Prostate gland (tissue), 2 donors: ENCODE measurements at regions not wholly inside any gene's neighbourhood (a gene's known extent, or its start where the extent isn't known, plus 50 kb on each side); places are given as distances from the start of the nearest gene placed in this dataset.

Experiments used
- DNase-seq: peaks from one replicate; pipeline ENCODE4 v3.0.0-alpha.2; 2019; ENCODE audit warnings: low spot score
- H3K27ac ChIP-seq, 2 donors: fragments of 200-600 bp; sonication (generic); 2 replicates each; pipeline ENCODE4 v1.5.1; 2017 to 2019
- H3K27me3 ChIP-seq: fragments of 200-600 bp; sonication (generic); replicated peaks from 2 replicates; pipeline ENCODE4 v1.5.1; 2019; ENCODE audit not compliant: insufficient read depth
- H3K36me3 ChIP-seq, 2 donors: fragments of 200-600 bp; sonication (generic); 1 replicate in 1 of 2; 2 replicates in 1 of 2; pipeline versions ENCODE4 v1.5.1 to v1.8.1; 2017 to 2019
- H3K4me1 ChIP-seq: fragments of 200-600 bp; sonication (generic); replicated peaks from 2 replicates; pipeline ENCODE4 v1.5.1; 2019
- H3K4me3 ChIP-seq, 2 donors: fragments of 200-600 bp; sonication (generic); 2 replicates each; pipeline ENCODE4 v1.5.1; 2017 to 2019
- H3K9me3 ChIP-seq: fragments of 200-600 bp; sonication (generic); 2 replicates; pipeline ENCODE4 v1.5.1; 2017
- CTCF ChIP-seq, 4 experiments: fragments of 200-600 bp in 2 of 4; fragments of 450-650 bp in 2 of 4; sonication (generic) in 2 of 4; IDR thresholded peaks; 1 replicate in 3 of 4; 2 replicates in 1 of 4; pipeline ENCODE4 v1.5.1; 2016 to 2019; ENCODE audit warnings: antibody characterized with exemption in 4 of 4, mild to moderate bottlenecking in 2 of 4, moderate library complexity in 2 of 4
- POLR2A ChIP-seq: fragments of 450-650 bp; IDR thresholded peaks from one replicate; pipeline ENCODE4 v1.6.1; 2016; ENCODE audit warnings: antibody characterized with exemption, mild to moderate bottlenecking
- POLR2AphosphoS5 ChIP-seq: sonication (generic); formaldehyde crosslinking; IDR thresholded peaks from one replicate; pipeline ENCODE4 v1.6.1; 2017; ENCODE audit warnings: antibody characterized with exemption
- WGBS: methylation state at CpG from one replicate; pipeline ENCODE4 v1.1.5; 2018; 5-methylcytosine and 5-hydroxymethylcytosine counted together
- intact Hi-C: fragments of 100-400 bp; cut with DNase I; formaldehyde crosslinking; loops from one replicate; pipeline ENCODE4 v1.14.2; 2022

- H3K4me1 ChIP-seq = no peaks in the 10 kb centered on the region
- no peaks in the 10 kb centered on the region for H3K27me3 ChIP-seq
- no peak for DNase-seq
- no peak overlapping the region for H3K4me3 ChIP-seq
- no peak overlapping the region for H3K27ac ChIP-seq
- WGBS = 70% methylated on average over 1 of the region's 1 CpG
- intact Hi-C loops = no loop called here
- TF ChIP-seq CTCF (IDR thresholded peaks at IDR 0.05) = no peak
- no peak for TF ChIP-seq POLR2A
- no peak for TF ChIP-seq POLR2AphosphoS5
- H3K36me3 ChIP-seq = no peaks in the 10 kb centered on the region
- no peaks in the 10 kb centered on the region for H3K9me3 ChIP-seq
These were observed 349.7 kb upstream of the SEMA3C start for GRCh38 chr7:81268551-81268950.

DNA sequence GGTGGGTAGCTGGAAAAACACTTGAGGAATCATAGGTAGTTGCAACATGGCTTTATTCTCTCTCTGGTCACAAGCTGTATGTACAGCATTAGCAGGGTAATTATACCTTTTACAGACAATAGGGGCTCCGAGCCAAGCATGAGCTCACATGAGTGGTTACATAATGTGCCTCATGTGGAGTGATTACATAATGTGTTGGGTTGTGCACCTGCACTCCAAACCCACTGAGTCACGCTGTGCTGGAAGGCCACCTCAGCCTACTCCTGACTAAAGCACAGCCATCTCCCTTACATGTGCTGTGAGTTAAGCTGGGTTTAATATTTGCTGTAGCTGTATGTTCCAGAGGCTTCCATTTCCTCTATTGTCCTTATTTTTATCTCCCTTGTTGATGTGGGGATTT lies 348.7 kb upstream of the SEMA3C start:
- DNase-seq = no peak
- intact Hi-C loops = no loop called here
- Histone ChIP-seq H3K36me3 (no peaks in the 10 kb centered on the region), H3K4me3 (no peak overlapping the region), H3K9me3 (no peaks in the 10 kb centered on the region), H3K27me3 (no peaks in the 10 kb centered on the region), H3K4me1 (no peaks in the 10 kb centered on the region), H3K27ac (no peak overlapping the region)
- no peak for TF ChIP-seq POLR2A
- TF ChIP-seq POLR2AphosphoS5 = no peak
- TF ChIP-seq CTCF (IDR thresholded peaks at IDR 0.05) = no peak
- 61% methylated on average over 2 of the region's 2 CpGs for WGBS

GRCh38 chr7:81264116-81264515 lies 345.3 kb upstream of the SEMA3C start:
- no peak for DNase-seq
- intact Hi-C loops = no loop called here
- H3K4me1 ChIP-seq = no peaks in the 10 kb centered on the region
- H3K27me3 ChIP-seq = no peaks in the 10 kb centered on the region
- TF ChIP-seq POLR2A = no peak
- TF ChIP-seq POLR2AphosphoS5 = no peak
- TF ChIP-seq CTCF (IDR thresholded peaks at IDR 0.05) = no peak
- no peak overlapping the region for H3K4me3 ChIP-seq
- no peaks in the 10 kb centered on the region for H3K36me3 ChIP-seq
- H3K27ac ChIP-seq = no peak overlapping the region
- H3K9me3 ChIP-seq = no peaks in the 10 kb centered on the region

- intact Hi-C loops = no loop called here
- Histone ChIP-seq H3K4me3 (no peak overlapping the region), H3K27ac (no peak overlapping the region), H3K36me3 (no peaks in the 10 kb centered on the region), H3K27me3 (no peaks in the 10 kb centered on the region), H3K9me3 (no peaks in the 10 kb centered on the region), H3K4me1 (no peaks in the 10 kb centered on the region)
- DNase-seq = no peak
- TF ChIP-seq CTCF (IDR thresholded peaks at IDR 0.05) (no peak), POLR2AphosphoS5 (no peak), POLR2A (no peak)
- 97% methylated on average over 2 of the region's 2 CpGs for WGBS
These were observed 341.3 kb upstream of the SEMA3C start for GRCh38 chr7:81260152-81260551.

- no peaks in the 10 kb centered on the region for H3K27me3 ChIP-seq
- intact Hi-C loops = loop anchor here (2.0 kb wide), 1 partner anchor 554 kb away; no protein-coding TSS in a partner anchor
- no peak for DNase-seq
- no peaks in the 10 kb centered on the region for H3K4me1 ChIP-seq
- no peak overlapping the region for H3K27ac ChIP-seq
- no peaks in the 10 kb centered on the region for H3K36me3 ChIP-seq
- TF ChIP-seq POLR2A (no peak), CTCF (IDR thresholded peaks at IDR 0.05) (no peak), POLR2AphosphoS5 (no peak)
- H3K4me3 ChIP-seq = no peak overlapping the region
- 63% methylated on average over 7 of the region's 7 CpGs for WGBS
- no peaks in the 10 kb centered on the region for H3K9me3 ChIP-seq
These were observed 338.1 kb upstream of the SEMA3C start for GRCh38 chr7:81256991-81257390.
